H9 (cell line): ENCODE measurements at regions not wholly inside any gene's neighbourhood (a gene's known extent, or its start where the extent isn't known, plus 50 kb on each side); places are given as distances from the start of the nearest gene placed in this dataset.

Experiments
- DNase-seq: peaks from one replicate; pipeline ENCODE4 v3.0.0-alpha.2; 2017
- H2AFZ ChIP-seq: one replicate; pipeline ENCODE4 v1.6.1; 2013; ENCODE audit warnings: mild to moderate bottlenecking, low read length, control low read depth, moderate library complexity
- H2AK5ac ChIP-seq: 2 replicates; pipeline ENCODE4 v1.6.1; 2013; ENCODE audit warnings: low read length, control low read depth, mixed read lengths; ENCODE audit not compliant: insufficient read length
- H2BK120ac ChIP-seq: one replicate; pipeline ENCODE4 v1.6.1; 2013; ENCODE audit warnings: low read depth, mild to moderate bottlenecking, low read length, control low read depth, inconsistent platforms; ENCODE audit not compliant: poor library complexity, severe bottlenecking
- H2BK12ac ChIP-seq: 2 replicates; pipeline ENCODE4 v1.6.1; 2013; ENCODE audit warnings: low read length, control low read depth, mixed read lengths, low read depth; ENCODE audit not compliant: insufficient read length
- H2BK15ac ChIP-seq: 2 replicates; pipeline ENCODE4 v1.6.1; 2013; ENCODE audit warnings: low read depth, low read length, control low read depth
- H2BK20ac ChIP-seq: one replicate; pipeline ENCODE4 v1.6.1; 2013; ENCODE audit warnings: low read depth, mild to moderate bottlenecking, low read length, control low read depth, inconsistent platforms; ENCODE audit not compliant: poor library complexity, severe bottlenecking
- H2BK5ac ChIP-seq: 2 replicates; pipeline ENCODE4 v1.6.1; 2013; ENCODE audit warnings: low read length, control low read depth, mixed read lengths; ENCODE audit not compliant: insufficient read length
- H3K14ac ChIP-seq: 2 replicates; pipeline ENCODE4 v1.6.1; 2013; ENCODE audit warnings: low read length, control low read depth; ENCODE audit not compliant: insufficient read depth
- H3K18ac ChIP-seq: 2 replicates; pipeline ENCODE4 v1.6.1; 2013; ENCODE audit warnings: low read depth, mild to moderate bottlenecking, mixed read lengths, low read length, control low read depth; ENCODE audit not compliant: insufficient read length
- H3K23ac ChIP-seq: 2 replicates; pipeline ENCODE4 v1.6.1; 2013; ENCODE audit warnings: low read length, control low read depth, mixed read lengths, low read depth; ENCODE audit not compliant: insufficient read length
- H3K23me2 ChIP-seq: 2 replicates; pipeline ENCODE4 v1.6.1; 2013; ENCODE audit warnings: low read depth, mild to moderate bottlenecking, mixed read lengths, low read length, control low read depth; ENCODE audit not compliant: insufficient read length, poor library complexity, severe bottlenecking
- H3K27ac ChIP-seq: 2 replicates; pipeline ENCODE4 v1.5.1; 2013; ENCODE audit warnings: low read length, control low read depth, mixed read lengths, low read depth; ENCODE audit not compliant: insufficient read length
- H3K27me3 ChIP-seq: 2 replicates; pipeline ENCODE4 v1.6.1; 2013; ENCODE audit warnings: low read length, control low read depth, inconsistent platforms; ENCODE audit not compliant: insufficient read depth
- H3K4ac ChIP-seq: 2 replicates; pipeline ENCODE4 v1.6.1; 2013; ENCODE audit warnings: low read depth, mild to moderate bottlenecking, control low read depth, inconsistent platforms, low read length, moderate library complexity
- H3K4me1 ChIP-seq: 2 replicates; pipeline ENCODE4 v1.6.1; 2013; ENCODE audit warnings: low read length, control low read depth, inconsistent platforms; ENCODE audit not compliant: insufficient read depth
- H3K4me2 ChIP-seq: 2 replicates; pipeline ENCODE4 v1.6.1; 2013; ENCODE audit warnings: low read length, control low read depth, mixed read lengths; ENCODE audit not compliant: insufficient read length, insufficient read depth
- H3K56ac ChIP-seq: 2 replicates; pipeline ENCODE4 v1.6.1; 2013; ENCODE audit warnings: low read depth, mild to moderate bottlenecking, mixed read lengths, low read length, control low read depth; ENCODE audit not compliant: insufficient read length
- H3K79me1 ChIP-seq: 2 replicates; pipeline ENCODE4 v1.6.1; 2013; ENCODE audit warnings: low read depth, mild to moderate bottlenecking, moderate library complexity, low read length, control low read depth, inconsistent platforms; ENCODE audit not compliant: insufficient read depth, poor library complexity, severe bottlenecking
- H3K79me2 ChIP-seq: 2 replicates; pipeline ENCODE4 v1.6.1; 2013; ENCODE audit warnings: low read length, control low read depth, inconsistent platforms; ENCODE audit not compliant: insufficient read depth
- H3K9ac ChIP-seq: 2 replicates; pipeline ENCODE4 v1.6.1; 2013; ENCODE audit warnings: low read length, control low read depth, mixed read lengths; ENCODE audit not compliant: insufficient read length; ENCODE audit errors: extremely low read depth
- H3K9me3 ChIP-seq: one replicate; pipeline ENCODE4 v1.6.1; 2013; ENCODE audit warnings: low read depth, low read length, inconsistent platforms; ENCODE audit not compliant: control insufficient read depth
- H3T11ph ChIP-seq: one replicate; pipeline ENCODE4 v1.6.1; 2013; ENCODE audit warnings: mild to moderate bottlenecking, low read length, control low read depth, inconsistent platforms
- H4K20me1 ChIP-seq: one replicate; pipeline ENCODE4 v1.6.1; 2013; ENCODE audit not compliant: control insufficient read depth, insufficient read length, insufficient read depth
- H4K5ac ChIP-seq: 2 replicates; pipeline ENCODE4 v1.6.1; 2013; ENCODE audit warnings: low read depth, mild to moderate bottlenecking, mixed read lengths, low read length, control low read depth; ENCODE audit not compliant: insufficient read length
- H4K8ac ChIP-seq: replicated peaks from 2 replicates; pipeline ENCODE4 v1.6.1; 2013; ENCODE audit warnings: low read length, control low read depth, mixed read lengths, low read depth; ENCODE audit not compliant: insufficient read length
- H4K91ac ChIP-seq: 2 replicates; pipeline ENCODE4 v1.6.1; 2013; ENCODE audit warnings: low read depth, mild to moderate bottlenecking, moderate library complexity, mixed read lengths, low read length, control low read depth; ENCODE audit not compliant: insufficient read length
- H3K27ac Mint-ChIP-seq, 3 experiments: 2 replicates in 2 of 3; 3 replicates in 1 of 3; pipeline ENCODE4 v1.8.0; 2020 to 2021; ENCODE audit warnings: mixed read lengths in 3 of 3, mild to moderate bottlenecking in 1 of 3, moderate library complexity in 1 of 3
- H3K27me3 Mint-ChIP-seq: 2 replicates; pipeline ENCODE4 v1.8.0; 2021; ENCODE audit warnings: low read depth, mild to moderate bottlenecking, moderate library complexity, mixed read lengths
- H3K36me3 Mint-ChIP-seq, 3 experiments: 2 replicates in 2 of 3; 3 replicates in 1 of 3; pipeline ENCODE4 v1.8.0; 2020 to 2021; ENCODE audit warnings: low read depth in 3 of 3, mixed read lengths in 3 of 3; ENCODE audit not compliant: insufficient read depth in 1 of 3
- H3K4me1 Mint-ChIP-seq, 2 experiments: 2 replicates each; pipeline ENCODE4 v1.8.0; 2020; ENCODE audit warnings: mixed read lengths in 2 of 2
- H3K4me3 Mint-ChIP-seq, 2 experiments: 2 replicates in 1 of 2; 3 replicates in 1 of 2; pipeline ENCODE4 v1.8.0; 2020 to 2021; ENCODE audit warnings: mild to moderate bottlenecking in 2 of 2, mixed read lengths in 2 of 2, moderate library complexity in 1 of 2
- H3K9me3 Mint-ChIP-seq, 2 experiments: 2 replicates in 1 of 2; 3 replicates in 1 of 2; pipeline ENCODE4 v1.8.0; 2020; ENCODE audit warnings: mild to moderate bottlenecking in 2 of 2, mixed read lengths in 2 of 2, moderate library complexity in 1 of 2
- CTCF ChIP-seq: fragments of 200-600 bp; sonication (generic); conservative IDR thresholded peaks from 3 replicates; pipeline ENCODE4 v1.8.0; 2021; ENCODE audit warnings: antibody characterized with exemption, mild to moderate bottlenecking

GRCh38 chr1:189874715-189875435, 602.8 kb downstream of the BRINP3 start:
- Histone ChIP-seq H3K56ac (no peak overlapping the region), H4K5ac (no peak overlapping the region), H2BK120ac (no peak overlapping the region), H2AFZ (no peak overlapping the region), H4K91ac (no peak overlapping the region), H3K14ac (no peak overlapping the region), H3K9me3 (no peaks in the 10 kb centered on the region), H3K23me2 (no peaks in the 10 kb centered on the region), H4K20me1 (no peaks in the 10 kb centered on the region), H3K79me1 (no peaks in the 10 kb centered on the region), H3K9ac (no peak overlapping the region), H3K4me2 (no peak overlapping the region), H2BK12ac (no peak overlapping the region), H3K23ac (no peak overlapping the region), H3K4ac (no peak overlapping the region), H3K27me3 (no peaks in the 10 kb centered on the region), H2BK20ac (no peak overlapping the region), H3T11ph (no peak overlapping the region), H2AK5ac (no peak overlapping the region), H3K27ac (no peak overlapping the region), H2BK15ac (no peak overlapping the region), H2BK5ac (no peak overlapping the region), H3K79me2 (no peaks in the 10 kb centered on the region), H4K8ac (no peak overlapping the region), H3K18ac (no peak overlapping the region), H3K4me1 (no peaks in the 10 kb centered on the region)
- DNase-seq, result no peak
- Mint-ChIP-seq H3K36me3 (no peaks in the 10 kb centered on the region; a peak in 1 of 7 replicates), H3K4me1 (peaks cover 12 to 14% of the 10 kb centered on the region in 2 experiments), H3K27me3 (no peaks in the 10 kb centered on the region), H3K4me3 (no peak overlapping the region), H3K27ac (no peak overlapping the region), H3K9me3 (no peaks in the 10 kb centered on the region; a peak in 1 of 5 replicates)
- TF ChIP-seq CTCF, result no peak
